ENCODE measurements at regions not wholly inside any gene's neighbourhood (a gene's known extent, or its start where the extent isn't known, plus 50 kb on each side); places are given as distances from the start of the nearest gene placed in this dataset.

DNA sequence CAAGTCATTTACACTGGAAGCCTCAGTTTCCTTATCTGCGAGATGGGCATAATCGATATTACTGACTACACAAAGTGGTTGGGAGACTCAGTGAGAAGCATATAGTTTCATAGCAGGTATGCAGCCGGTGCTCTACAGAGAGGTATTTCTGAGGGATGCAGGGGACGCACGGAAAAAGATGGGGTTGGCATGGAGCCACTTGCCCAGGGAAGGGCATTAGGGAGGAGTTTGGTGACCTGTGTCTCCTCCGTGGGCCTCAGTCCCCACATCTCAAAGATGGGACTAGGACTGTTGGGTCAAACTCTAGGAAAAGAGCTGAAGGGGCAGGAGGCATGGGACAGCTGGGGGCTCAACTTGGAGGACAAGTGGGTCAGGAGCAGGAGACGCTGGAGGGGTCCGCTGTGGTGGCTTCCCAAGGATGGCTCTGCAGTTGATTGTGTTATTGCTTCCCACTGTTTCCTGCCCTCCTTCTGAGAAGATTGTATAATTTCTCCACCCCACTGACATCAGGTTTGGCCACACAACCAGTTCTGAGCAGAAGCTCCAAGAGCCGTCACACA, 158.6 kb upstream of the ALDH1B1 start:
- no peak overlapping the region for H4K5ac ChIP-seq (ENCODE audit: insufficient read length, low read depth, low read length)
- Mint-ChIP-seq H3K27ac (no peak overlapping the region), H3K36me3 (ENCODE audit: insufficient read depth in 1 of 3, low read depth in 3 of 3) (no peaks in the 10 kb centered on the region), H3K4me1 (peaks cover 7 to 9% of the 10 kb centered on the region in 2 experiments; a peak in 3 of 4 replicates), H3K27me3 (ENCODE audit: low read depth) (peaks cover 100% of the 10 kb centered on the region), H3K9me3 (no peaks in the 10 kb centered on the region; a peak in 1 of 5 replicates), H3K4me3 (no peak overlapping the region)
- no peak overlapping the region for H3K18ac ChIP-seq (ENCODE audit: insufficient read length, low read depth, low read length)
- H3K23me2 ChIP-seq (ENCODE audit: insufficient read length, low read depth, low read length, poor library complexity, severe bottlenecking): no peaks in the 10 kb centered on the region
- no CpG with 5 or more reads among the region's 9 CpGs for WGBS (ENCODE audit: extremely low coverage, insufficient read length, low lambda C conversion rate)
- no peak overlapping the region for H3K56ac ChIP-seq (ENCODE audit: insufficient read length, low read depth, low read length)
- no peak overlapping the region for H4K91ac ChIP-seq (ENCODE audit: insufficient read length, low read depth, low read length)
- no peak overlapping the region for H2AFZ ChIP-seq (ENCODE audit: low read length)
- no peaks in the 10 kb centered on the region for H3K79me2 ChIP-seq (ENCODE audit: insufficient read depth, low read length)
- no peak overlapping the region for H2BK5ac ChIP-seq (ENCODE audit: insufficient read length, low read length)
- TF ChIP-seq, protein P1, sequence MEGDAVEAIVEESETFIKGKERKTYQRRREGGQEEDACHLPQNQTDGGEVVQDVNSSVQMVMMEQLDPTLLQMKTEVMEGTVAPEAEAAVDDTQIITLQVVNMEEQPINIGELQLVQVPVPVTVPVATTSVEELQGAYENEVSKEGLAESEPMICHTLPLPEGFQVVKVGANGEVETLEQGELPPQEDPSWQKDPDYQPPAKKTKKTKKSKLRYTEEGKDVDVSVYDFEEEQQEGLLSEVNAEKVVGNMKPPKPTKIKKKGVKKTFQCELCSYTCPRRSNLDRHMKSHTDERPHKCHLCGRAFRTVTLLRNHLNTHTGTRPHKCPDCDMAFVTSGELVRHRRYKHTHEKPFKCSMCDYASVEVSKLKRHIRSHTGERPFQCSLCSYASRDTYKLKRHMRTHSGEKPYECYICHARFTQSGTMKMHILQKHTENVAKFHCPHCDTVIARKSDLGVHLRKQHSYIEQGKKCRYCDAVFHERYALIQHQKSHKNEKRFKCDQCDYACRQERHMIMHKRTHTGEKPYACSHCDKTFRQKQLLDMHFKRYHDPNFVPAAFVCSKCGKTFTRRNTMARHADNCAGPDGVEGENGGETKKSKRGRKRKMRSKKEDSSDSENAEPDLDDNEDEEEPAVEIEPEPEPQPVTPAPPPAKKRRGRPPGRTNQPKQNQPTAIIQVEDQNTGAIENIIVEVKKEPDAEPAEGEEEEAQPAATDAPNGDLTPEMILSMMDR (conservative IDR thresholded peaks at IDR 0.05): no peak
- no peak overlapping the region for H3K14ac ChIP-seq (ENCODE audit: insufficient read depth, low read length)
- H3K23ac ChIP-seq (ENCODE audit: insufficient read length, low read depth, low read length): no peak overlapping the region
- H3K27me3 ChIP-seq (ENCODE audit: insufficient read depth, low read length): no peaks in the 10 kb centered on the region; the same call in 1 of the 2 replicates
- H3K9me3 ChIP-seq (ENCODE audit: control insufficient read depth, low read depth, low read length): no peaks in the 10 kb centered on the region
- H3K27ac ChIP-seq (ENCODE audit: insufficient read length, low read depth, low read length): no peak overlapping the region
- no peak overlapping the region for H4K8ac ChIP-seq (replicated peaks; ENCODE audit: insufficient read length, low read depth, low read length)
- no peak overlapping the region for H2BK20ac ChIP-seq (ENCODE audit: low read depth, low read length, poor library complexity, severe bottlenecking)
- H3K79me1 ChIP-seq (ENCODE audit: insufficient read depth, low read depth, low read length, poor library complexity, severe bottlenecking): no peaks in the 10 kb centered on the region
- H4K20me1 ChIP-seq (ENCODE audit: control insufficient read depth, insufficient read depth, insufficient read length): no peaks in the 10 kb centered on the region
- DNase-seq: no peak
- no peak overlapping the region for H3T11ph ChIP-seq (ENCODE audit: low read length)
- H2BK15ac ChIP-seq (ENCODE audit: low read depth, low read length): no peak overlapping the region
- H2AK5ac ChIP-seq (ENCODE audit: insufficient read length, low read length): no peak overlapping the region
- H3K9ac ChIP-seq (ENCODE audit: extremely low read depth, insufficient read length, low read length): no peak overlapping the region
- H3K4me2 ChIP-seq (ENCODE audit: insufficient read depth, insufficient read length, low read length): no peak overlapping the region
- H3K4me1 ChIP-seq (ENCODE audit: insufficient read depth, low read length): no peaks in the 10 kb centered on the region
- no peak overlapping the region for H2BK12ac ChIP-seq (ENCODE audit: insufficient read length, low read depth, low read length)
- no peak overlapping the region for H2BK120ac ChIP-seq (ENCODE audit: low read depth, low read length, poor library complexity, severe bottlenecking)
- no peak overlapping the region for H3K4ac ChIP-seq (ENCODE audit: low read depth, low read length)

All from H9 (cell line).